IMR-90 (cell line): ENCODE measurements at regions not wholly inside any gene's neighbourhood (a gene's known extent, or its start where the extent isn't known, plus 50 kb on each side); places are given as distances from the start of the nearest gene placed in this dataset.

Source experiments
- ATAC-seq: fragments of 200-7000 bp; cut with Tn5 transposase; 2 replicates; pipeline ENCODE4 v1.9.1; 2020; ENCODE audit warnings: low read depth, mild to moderate bottlenecking, moderate library complexity
- BruUV-seq: library from RNA; stranded (reverse); fragments of 400-500 nt; replicated peaks from 2 replicates; lab custom pipeline; 2021; lab: Mats Ljungman, UMichigan
- CTCF ChIA-PET: fragments of 300-600 bp; formaldehyde crosslinking; extraction: SDS; loops from one replicate; lab custom pipeline; 2021; ENCODE audit warnings: antibody characterized with exemption; lab: Yijun Ruan, JAX
- POLR2A ChIA-PET: fragments of 300-600 bp; sonication (Branson Sonifier 250); formaldehyde crosslinking; loops from one replicate; lab custom pipeline; 2022; ENCODE audit warnings: antibody characterized with exemption; ENCODE audit not compliant: unreplicated experiment; lab: Charles Lee
- DNase-seq: peaks from one replicate; pipeline ENCODE4 v3.0.0; 2013
- H2AFZ ChIP-seq: replicated peaks from 2 replicates; pipeline ENCODE3; 2013; ENCODE audit warnings: low read length, mild to moderate bottlenecking; ENCODE audit not compliant: poor library complexity
- H2AK5ac ChIP-seq: 2 replicates; pipeline ENCODE4 v1.6.1; 2013; ENCODE audit warnings: low read depth, low read length, inconsistent platforms
- H2AK9ac ChIP-seq: replicated peaks from 2 replicates; pipeline ENCODE3; 2013; ENCODE audit warnings: mild to moderate bottlenecking, low read depth, low read length, moderate library complexity; ENCODE audit not compliant: poor library complexity
- H2BK120ac ChIP-seq: 2 replicates; pipeline ENCODE4 v1.6.1; 2013; ENCODE audit warnings: low read depth, low read length, inconsistent platforms
- H2BK15ac ChIP-seq: 3 replicates; pipeline ENCODE4 v1.6.1; 2013; ENCODE audit warnings: low read depth, low read length, inconsistent platforms
- H2BK20ac ChIP-seq: 2 replicates; pipeline ENCODE4 v1.6.1; 2013; ENCODE audit warnings: low read depth, mild to moderate bottlenecking, inconsistent platforms, low read length, moderate library complexity
- H2BK5ac ChIP-seq: 2 replicates; pipeline ENCODE4 v1.6.1; 2013; ENCODE audit warnings: mild to moderate bottlenecking, low read depth, low read length, inconsistent platforms; ENCODE audit not compliant: poor library complexity, severe bottlenecking
- H3K14ac ChIP-seq: replicated peaks from 2 replicates; pipeline ENCODE4 v1.6.1; 2013; ENCODE audit warnings: low read depth, low read length, inconsistent platforms
- H3K18ac ChIP-seq: 2 replicates; pipeline ENCODE4 v1.6.1; 2013; ENCODE audit warnings: low read depth, low read length, control low read depth
- H3K23ac ChIP-seq: 2 replicates; pipeline ENCODE4 v1.6.1; 2013; ENCODE audit warnings: low read depth, low read length, inconsistent platforms
- H3K27ac ChIP-seq: 2 replicates; pipeline ENCODE4 v1.5.1; 2013; ENCODE audit warnings: mild to moderate bottlenecking, control low read depth, low read length; ENCODE audit not compliant: insufficient read depth
- H3K27me3 ChIP-seq: 2 replicates; pipeline ENCODE4 v1.6.1; 2013; ENCODE audit warnings: low read length; ENCODE audit not compliant: control insufficient read depth, insufficient read depth
- H3K36me3 ChIP-seq: 2 replicates; pipeline ENCODE4 v1.6.1; 2013; ENCODE audit warnings: low read length, mixed read lengths; ENCODE audit not compliant: control insufficient read depth, insufficient read depth
- H3K4ac ChIP-seq: 2 replicates; pipeline ENCODE4 v1.6.1; 2013; ENCODE audit warnings: low read depth, low read length, inconsistent platforms
- H3K4me1 ChIP-seq: 2 replicates; pipeline ENCODE4 v1.6.1; 2013; ENCODE audit warnings: low read length, mixed read lengths; ENCODE audit not compliant: control insufficient read depth, insufficient read depth
- H3K4me2 ChIP-seq: 2 replicates; pipeline ENCODE4 v1.6.1; 2013; ENCODE audit warnings: low read depth, mild to moderate bottlenecking, control low read depth, low read length, moderate library complexity
- H3K4me3 ChIP-seq: 2 replicates; pipeline ENCODE4 v1.5.1; 2013; ENCODE audit warnings: low read depth, mild to moderate bottlenecking, control low read depth, low read length, moderate library complexity; ENCODE audit not compliant: insufficient read depth
- H3K56ac ChIP-seq: 2 replicates; pipeline ENCODE4 v1.6.1; 2013; ENCODE audit warnings: low read length, inconsistent platforms; ENCODE audit not compliant: insufficient read depth; ENCODE audit errors: extremely low read depth
- H3K79me1 ChIP-seq, 2 experiments: 2 replicates each; pipeline ENCODE4 v1.6.1; 2013; ENCODE audit warnings: low read length in 2 of 2, inconsistent platforms in 1 of 2, low read depth in 1 of 2
- H3K9ac ChIP-seq: 2 replicates; pipeline ENCODE4 v1.6.1; 2013; ENCODE audit warnings: low read depth, low read length, control low read depth
- H3K9me1 ChIP-seq: 2 replicates; pipeline ENCODE4 v1.6.1; 2013; ENCODE audit warnings: low read length, inconsistent platforms; ENCODE audit not compliant: insufficient read depth
- H3K9me3 ChIP-seq: 2 replicates; pipeline ENCODE4 v1.6.1; 2013; ENCODE audit warnings: low read length; ENCODE audit not compliant: control insufficient read depth, insufficient read depth
- H4K20me1 ChIP-seq: 2 replicates; pipeline ENCODE4 v1.6.1; 2013; ENCODE audit warnings: low read length, inconsistent platforms; ENCODE audit not compliant: insufficient read depth
- H4K5ac ChIP-seq: 2 replicates; pipeline ENCODE4 v1.6.1; 2013; ENCODE audit warnings: mild to moderate bottlenecking, low read depth, low read length, control low read depth
- H4K8ac ChIP-seq, 2 experiments: 2 replicates each; pipeline ENCODE4 v1.6.1; 2013; ENCODE audit warnings: low read depth in 2 of 2, low read length in 2 of 2, control low read depth in 1 of 2, inconsistent platforms in 1 of 2
- H4K91ac ChIP-seq: 2 replicates; pipeline ENCODE4 v1.6.1; 2013; ENCODE audit warnings: low read depth, low read length, inconsistent platforms; ENCODE audit not compliant: insufficient read depth
- BHLHE40 ChIP-seq: fragments of 150-350 bp; IDR thresholded peaks from 2 replicates; pipeline ENCODE4 v1.6.1; 2016; ENCODE audit warnings: mild to moderate bottlenecking, low read depth, low read length
- CEBPB ChIP-seq: IDR thresholded peaks from 2 replicates; pipeline ENCODE4 v1.6.1; 2012; ENCODE audit warnings: low read depth, low read length, improper control_type of control experiment
- CHD1 ChIP-seq: IDR thresholded peaks from 2 replicates; pipeline ENCODE4 v1.6.1; 2012; ENCODE audit warnings: low read depth, low read length, improper control_type of control experiment
- MAZ ChIP-seq: IDR thresholded peaks from 2 replicates; pipeline ENCODE4 v1.6.1; 2012; ENCODE audit warnings: low read depth, mild to moderate bottlenecking, low read length, improper control_type of control experiment, moderate library complexity, borderline replicate concordance
- RCOR1 ChIP-seq: IDR thresholded peaks from 2 replicates; pipeline ENCODE4 v1.6.1; 2012; ENCODE audit warnings: mild to moderate bottlenecking, low read length, improper control_type of control experiment; ENCODE audit not compliant: insufficient replicate concordance
- RFX5 ChIP-seq: IDR thresholded peaks from 2 replicates; pipeline ENCODE4 v1.8.0; 2012; ENCODE audit warnings: low read depth, mild to moderate bottlenecking, low read length, moderate library complexity
- WGBS, 2 experiments: methylation state at CpG; one replicate each; pipeline versions ENCODE4 v1.1.5 to v1.1.7; 2013; ENCODE audit warnings: missing lambda C conversion rate in 2 of 2; ENCODE audit not compliant: insufficient read length in 1 of 2; ENCODE audit errors: extremely low coverage in 2 of 2; 5-methylcytosine and 5-hydroxymethylcytosine counted together
- dilution Hi-C: fragments of 300-500 bp; cut with HindIII; formaldehyde crosslinking; loops from one replicate; pipeline ENCODE4 v1.14.3; 2018; ENCODE audit warnings: low sequenced_read_pairs; ENCODE audit not compliant: unreplicated experiment
- in situ Hi-C: fragments of 300-500 bp; cut with MboI; formaldehyde crosslinking; loops from 3 replicates; pipeline ENCODE4 v1.14.3; 2019; ENCODE audit warnings: low sequenced_read_pairs, inconsistent platforms, mixed read lengths
- intact Hi-C: fragments of 100-400 bp; cut with micrococcal nuclease; formaldehyde crosslinking; loops from 2 replicates; pipeline ENCODE4 v1.10.0; 2022
- TF ChIP-seq, protein P1 (sequence below): conservative IDR thresholded peaks from 2 replicates; pipeline ENCODE4 v1.5.1; 2012; ENCODE audit warnings: mild to moderate bottlenecking, low read depth, low read length, improper control_type of control experiment
- TF ChIP-seq, protein P2 (sequence below): fragments of 150-350 bp; IDR thresholded peaks from 2 replicates; pipeline ENCODE4 v1.6.1; 2017; ENCODE audit warnings: mild to moderate bottlenecking, antibody characterized with exemption, low read length, low read depth

DNA sequence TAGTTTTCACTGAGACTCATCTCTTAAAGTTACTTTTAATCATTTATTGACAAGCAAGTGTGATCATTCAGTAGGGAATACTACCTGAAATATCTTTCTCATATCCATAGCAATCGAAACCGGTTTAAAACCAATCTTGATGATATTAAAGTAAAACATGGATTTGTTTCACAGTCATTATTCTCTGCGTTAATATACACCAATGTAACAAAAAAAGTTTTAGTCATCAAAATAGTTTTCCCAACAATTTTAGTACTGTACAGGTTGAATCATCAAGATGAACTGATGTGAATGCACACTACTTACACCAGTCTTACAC lies 137.0 kb upstream of the KRAS start:
- Histone ChIP-seq H2BK15ac (no peak overlapping the region), H3K23ac (no peak overlapping the region), H3K27ac (no peak overlapping the region), H3K9ac (no peak overlapping the region), H2AK5ac (no peak overlapping the region), H3K27me3 (no peaks in the 10 kb centered on the region), H3K4me2 (no peak overlapping the region), H3K4ac (no peak overlapping the region), H3K14ac (no peak overlapping the region), H2AK9ac (no peak overlapping the region), H3K36me3 (no peaks in the 10 kb centered on the region), H2BK20ac (no peak overlapping the region), H3K9me1 (peaks cover 6% of the 10 kb centered on the region), H4K5ac (no peak overlapping the region), H2BK5ac (peak overlapping the region; percentile 51), H3K9me3 (no peaks in the 10 kb centered on the region), H3K56ac (no peak overlapping the region), H3K79me1 (peaks cover 9 to 18% of the 10 kb centered on the region in 2 experiments), H4K8ac (no peak overlapping the region), H4K91ac (no peak overlapping the region), H4K20me1 (no peaks in the 10 kb centered on the region), H2BK120ac (no peak overlapping the region), H3K18ac (no peak overlapping the region), H2AFZ (no peak overlapping the region), H3K4me3 (no peak overlapping the region), H3K4me1 (no peaks in the 10 kb centered on the region; the same call in 1 of the 2 replicates)
- no CpG with 5 or more reads among the region's 3 CpGs for WGBS, 2 experiments
- dilution Hi-C loops: no loop called here
- ChIA-PET CTCF (interaction anchor here (0.6 to 1.9 kb wide), 9 partner anchors 49 to 396 kb away, joined by 3 to 7 read pairs (median 3); partner anchors contain the start of gene KRAS), POLR2A (interaction anchor here (0.5 to 1.0 kb wide), 3 partner anchors 11 to 553 kb away, joined by 4 to 8 read pairs (median 4); no protein-coding TSS in a partner anchor)
- ATAC-seq (no peak), DNase-seq (peak; percentile 18)
- in situ Hi-C loops: no loop called here
- BruUV-seq: no TSS peak
- TF ChIP-seq BHLHE40: no peak
- TF ChIP-seq, protein P1, sequence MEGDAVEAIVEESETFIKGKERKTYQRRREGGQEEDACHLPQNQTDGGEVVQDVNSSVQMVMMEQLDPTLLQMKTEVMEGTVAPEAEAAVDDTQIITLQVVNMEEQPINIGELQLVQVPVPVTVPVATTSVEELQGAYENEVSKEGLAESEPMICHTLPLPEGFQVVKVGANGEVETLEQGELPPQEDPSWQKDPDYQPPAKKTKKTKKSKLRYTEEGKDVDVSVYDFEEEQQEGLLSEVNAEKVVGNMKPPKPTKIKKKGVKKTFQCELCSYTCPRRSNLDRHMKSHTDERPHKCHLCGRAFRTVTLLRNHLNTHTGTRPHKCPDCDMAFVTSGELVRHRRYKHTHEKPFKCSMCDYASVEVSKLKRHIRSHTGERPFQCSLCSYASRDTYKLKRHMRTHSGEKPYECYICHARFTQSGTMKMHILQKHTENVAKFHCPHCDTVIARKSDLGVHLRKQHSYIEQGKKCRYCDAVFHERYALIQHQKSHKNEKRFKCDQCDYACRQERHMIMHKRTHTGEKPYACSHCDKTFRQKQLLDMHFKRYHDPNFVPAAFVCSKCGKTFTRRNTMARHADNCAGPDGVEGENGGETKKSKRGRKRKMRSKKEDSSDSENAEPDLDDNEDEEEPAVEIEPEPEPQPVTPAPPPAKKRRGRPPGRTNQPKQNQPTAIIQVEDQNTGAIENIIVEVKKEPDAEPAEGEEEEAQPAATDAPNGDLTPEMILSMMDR: no peak
- no peak for TF ChIP-seq CHD1
- TF ChIP-seq RCOR1: no peak
- TF ChIP-seq, protein P2, sequence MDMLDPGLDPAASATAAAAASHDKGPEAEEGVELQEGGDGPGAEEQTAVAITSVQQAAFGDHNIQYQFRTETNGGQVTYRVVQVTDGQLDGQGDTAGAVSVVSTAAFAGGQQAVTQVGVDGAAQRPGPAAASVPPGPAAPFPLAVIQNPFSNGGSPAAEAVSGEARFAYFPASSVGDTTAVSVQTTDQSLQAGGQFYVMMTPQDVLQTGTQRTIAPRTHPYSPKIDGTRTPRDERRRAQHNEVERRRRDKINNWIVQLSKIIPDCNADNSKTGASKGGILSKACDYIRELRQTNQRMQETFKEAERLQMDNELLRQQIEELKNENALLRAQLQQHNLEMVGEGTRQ: no peak
- TF ChIP-seq CEBPB: no peak
- no peak for TF ChIP-seq RFX5
- TF ChIP-seq MAZ: no peak
- intact Hi-C loops: loop anchor here (1.0 kb wide), 3 partner anchors 146 to 232 kb away; no protein-coding TSS in a partner anchor
